ENCODE measurements at regions not wholly inside any gene's neighbourhood (a gene's known extent, or its start where the extent isn't known, plus 50 kb on each side); places are given as distances from the start of the nearest gene placed in this dataset.

DNA sequence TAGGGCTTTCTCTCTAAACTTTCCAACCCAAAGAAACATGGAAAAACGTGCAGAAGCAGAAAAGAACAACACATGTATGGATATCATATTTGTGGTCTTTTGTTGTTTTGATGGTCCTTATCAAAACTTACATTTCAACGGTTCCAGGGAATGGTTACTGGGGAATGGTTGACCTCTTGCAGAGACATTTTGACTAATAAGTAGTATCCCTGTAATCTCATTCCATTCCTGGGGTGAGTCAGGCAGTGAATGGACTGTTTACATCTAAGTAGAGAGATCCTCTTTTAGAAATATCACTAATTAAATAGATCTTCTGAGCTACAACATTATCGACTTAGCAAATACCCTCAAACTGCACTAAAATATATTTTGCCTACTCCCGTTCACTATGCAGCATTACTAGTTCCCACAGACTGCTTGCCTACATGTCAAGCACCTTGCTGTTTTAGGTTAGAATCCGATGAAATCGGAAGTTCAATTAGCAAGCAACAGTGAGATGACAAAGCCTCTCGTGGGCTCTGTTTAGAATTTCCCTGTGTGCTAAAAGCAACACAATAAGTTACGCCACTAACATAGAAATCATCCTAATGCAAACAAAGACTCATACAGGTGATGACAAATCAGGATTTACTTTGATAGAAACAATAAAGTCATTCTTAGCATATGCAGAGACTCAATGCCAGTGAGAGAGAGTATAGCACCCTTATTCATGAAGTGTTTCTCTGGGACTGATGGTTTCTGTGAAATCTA, 797.7 kb upstream of the ARGLU1 start:
- no peaks in the 10 kb centered on the region for H3K36me3 Mint-ChIP-seq (ENCODE audit: insufficient read depth, unreplicated experiment)
- peaks cover 6% of the 10 kb centered on the region for H3K27me3 Mint-ChIP-seq (ENCODE audit: insufficient read depth, unreplicated experiment)
- peaks cover 10% of the 10 kb centered on the region for H3K9me3 Mint-ChIP-seq (ENCODE audit: unreplicated experiment)
- H3K27ac Mint-ChIP-seq (ENCODE audit: low read depth, unreplicated experiment): no peak overlapping the region
- CTCF ChIA-PET: interaction anchor here (0.6 to 1.3 kb wide), 4 partner anchors 154 to 506 kb away, joined by 3 to 4 read pairs (median 3); no protein-coding TSS in a partner anchor
- POLR2A ChIA-PET: no interaction called here
- H3K4me3 Mint-ChIP-seq (ENCODE audit: unreplicated experiment): no peak overlapping the region
- no peak for DNase-seq (ENCODE audit: unreplicated experiment)
- intact Hi-C loops (cut with micrococcal nuclease): no loop called here
- H3K4me1 Mint-ChIP-seq (ENCODE audit: insufficient read depth, unreplicated experiment): no peaks in the 10 kb centered on the region
- TF ChIP-seq, protein P1, sequence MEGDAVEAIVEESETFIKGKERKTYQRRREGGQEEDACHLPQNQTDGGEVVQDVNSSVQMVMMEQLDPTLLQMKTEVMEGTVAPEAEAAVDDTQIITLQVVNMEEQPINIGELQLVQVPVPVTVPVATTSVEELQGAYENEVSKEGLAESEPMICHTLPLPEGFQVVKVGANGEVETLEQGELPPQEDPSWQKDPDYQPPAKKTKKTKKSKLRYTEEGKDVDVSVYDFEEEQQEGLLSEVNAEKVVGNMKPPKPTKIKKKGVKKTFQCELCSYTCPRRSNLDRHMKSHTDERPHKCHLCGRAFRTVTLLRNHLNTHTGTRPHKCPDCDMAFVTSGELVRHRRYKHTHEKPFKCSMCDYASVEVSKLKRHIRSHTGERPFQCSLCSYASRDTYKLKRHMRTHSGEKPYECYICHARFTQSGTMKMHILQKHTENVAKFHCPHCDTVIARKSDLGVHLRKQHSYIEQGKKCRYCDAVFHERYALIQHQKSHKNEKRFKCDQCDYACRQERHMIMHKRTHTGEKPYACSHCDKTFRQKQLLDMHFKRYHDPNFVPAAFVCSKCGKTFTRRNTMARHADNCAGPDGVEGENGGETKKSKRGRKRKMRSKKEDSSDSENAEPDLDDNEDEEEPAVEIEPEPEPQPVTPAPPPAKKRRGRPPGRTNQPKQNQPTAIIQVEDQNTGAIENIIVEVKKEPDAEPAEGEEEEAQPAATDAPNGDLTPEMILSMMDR (IDR thresholded peaks at IDR 0.05; ENCODE audit: unreplicated experiment): no peak
- no TSS peak for BruUV-seq (replicated peaks)

DNA sequence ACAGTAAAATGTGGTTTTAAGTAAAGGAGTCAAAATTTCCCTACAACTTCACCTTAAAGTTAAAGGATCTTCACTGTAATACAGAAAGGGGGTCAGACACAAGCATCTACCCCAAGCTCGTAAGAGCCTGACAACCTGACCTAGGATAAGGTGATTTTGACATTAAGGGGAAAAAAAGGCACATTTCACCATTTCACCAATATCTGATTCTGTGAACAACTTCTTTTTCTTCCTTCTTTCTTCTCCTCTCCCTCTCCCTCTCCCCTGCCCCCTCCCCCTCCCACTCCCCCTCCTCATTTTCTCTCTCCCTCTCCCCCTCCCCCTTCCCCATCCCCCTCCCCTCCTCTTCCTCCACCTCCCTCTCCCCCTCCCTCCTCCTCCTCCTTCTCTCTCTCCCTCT, 796.7 kb upstream of the ARGLU1 start:
- no peak overlapping the region for H3K4me3 Mint-ChIP-seq (ENCODE audit: unreplicated experiment)
- BruUV-seq (replicated peaks): no TSS peak

DNA sequence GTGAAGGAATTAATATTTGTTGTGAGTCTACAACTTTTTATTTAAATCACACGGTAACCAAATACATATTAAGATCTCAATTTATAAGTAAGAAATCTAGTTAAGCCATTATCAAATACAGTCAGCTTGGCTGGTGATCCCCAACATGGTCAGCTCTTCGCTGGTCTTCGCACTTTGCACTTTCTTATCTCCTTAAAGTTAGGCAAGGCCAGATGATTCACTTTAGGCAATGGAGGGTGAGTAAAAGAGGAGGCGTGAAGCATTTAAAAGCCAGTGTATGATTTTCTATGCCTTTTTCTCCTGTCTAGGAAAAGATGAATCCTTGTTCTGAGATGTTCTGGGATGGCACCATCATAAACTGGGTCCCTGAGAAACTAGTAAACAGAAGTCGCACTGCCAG, 793.7 kb upstream of the ARGLU1 start:
- BruUV-seq (replicated peaks): no TSS peak
- ChIA-PET POLR2A (no interaction called here), CTCF (interaction anchor here (0.7 to 2.0 kb wide), 2 partner anchors 29 to 794 kb away, joined by 3 to 7 read pairs; no protein-coding TSS in a partner anchor)
- peaks cover 6% of the 10 kb centered on the region for H3K27me3 Mint-ChIP-seq (ENCODE audit: insufficient read depth, unreplicated experiment)
- intact Hi-C loops (cut with micrococcal nuclease): no loop called here
- no peak overlapping the region for H3K27ac Mint-ChIP-seq (ENCODE audit: low read depth, unreplicated experiment)
- H3K9me3 Mint-ChIP-seq (ENCODE audit: unreplicated experiment): peaks cover 10% of the 10 kb centered on the region
- no peaks in the 10 kb centered on the region for H3K36me3 Mint-ChIP-seq (ENCODE audit: insufficient read depth, unreplicated experiment)
- no peak overlapping the region for H3K4me3 Mint-ChIP-seq (ENCODE audit: unreplicated experiment)
- no peaks in the 10 kb centered on the region for H3K4me1 Mint-ChIP-seq (ENCODE audit: insufficient read depth, unreplicated experiment)
- no peak for DNase-seq (ENCODE audit: unreplicated experiment)
- TF ChIP-seq, protein P1 (IDR thresholded peaks at IDR 0.05; ENCODE audit: unreplicated experiment): no peak

More for the DNA sequence above, 796.7 kb upstream of the ARGLU1 start:
- ChIA-PET CTCF (interaction anchor here (0.9 to 1.3 kb wide), 3 partner anchors 153 to 506 kb away, joined by 3 to 4 read pairs (median 3); no protein-coding TSS in a partner anchor), POLR2A (no interaction called here)
- intact Hi-C loops (cut with micrococcal nuclease): no loop called here
- DNase-seq (ENCODE audit: unreplicated experiment): no peak
- H3K4me1 Mint-ChIP-seq (ENCODE audit: insufficient read depth, unreplicated experiment): no peaks in the 10 kb centered on the region
- TF ChIP-seq, protein P1 (IDR thresholded peaks at IDR 0.05; ENCODE audit: unreplicated experiment): no peak
- H3K27me3 Mint-ChIP-seq (ENCODE audit: insufficient read depth, unreplicated experiment): peaks cover 6% of the 10 kb centered on the region
- peaks cover 10% of the 10 kb centered on the region for H3K9me3 Mint-ChIP-seq (ENCODE audit: unreplicated experiment)
- H3K27ac Mint-ChIP-seq (ENCODE audit: low read depth, unreplicated experiment): no peak overlapping the region
- H3K36me3 Mint-ChIP-seq (ENCODE audit: insufficient read depth, unreplicated experiment): no peaks in the 10 kb centered on the region

DNA sequence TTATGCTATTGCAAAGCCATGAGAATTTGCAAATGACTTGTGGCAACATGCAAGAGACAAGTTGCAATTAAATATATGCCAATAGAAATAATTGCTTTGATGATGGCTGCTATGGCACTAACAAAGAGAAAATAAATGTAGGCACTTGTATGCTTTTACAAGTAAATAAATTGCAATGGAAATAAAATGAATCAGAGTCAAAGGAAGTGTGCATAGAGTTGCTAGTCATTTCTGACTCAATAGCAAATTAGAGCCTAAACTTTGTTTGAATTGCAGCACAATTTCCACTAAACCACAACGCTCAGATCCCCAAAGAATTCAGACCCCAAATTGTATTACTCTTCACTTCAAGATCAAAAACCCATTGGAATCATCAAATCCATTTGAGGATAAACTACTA, 792.1 kb upstream of the ARGLU1 start:
- DNase-seq (ENCODE audit: unreplicated experiment): no peak
- Mint-ChIP-seq H3K9me3 (ENCODE audit: unreplicated experiment) (peaks cover 10% of the 10 kb centered on the region), H3K27me3 (ENCODE audit: insufficient read depth, unreplicated experiment) (peaks cover 6% of the 10 kb centered on the region), H3K36me3 (ENCODE audit: insufficient read depth, unreplicated experiment) (no peaks in the 10 kb centered on the region), H3K4me1 (ENCODE audit: insufficient read depth, unreplicated experiment) (no peaks in the 10 kb centered on the region), H3K27ac (ENCODE audit: low read depth, unreplicated experiment) (no peak overlapping the region), H3K4me3 (ENCODE audit: unreplicated experiment) (no peak overlapping the region)
- BruUV-seq (replicated peaks): no TSS peak
- intact Hi-C loops (cut with micrococcal nuclease): no loop called here
- TF ChIP-seq, protein P1 (IDR thresholded peaks at IDR 0.05; ENCODE audit: unreplicated experiment): no peak
- ChIA-PET POLR2A (no interaction called here), CTCF (interaction anchor here (2.0 kb wide), 1 partner anchor 795 kb away, joined by 7 read pairs; no protein-coding TSS in a partner anchor)

All from MCF 10A (cell line).